ENCODE measurements at regions not wholly inside any gene's neighbourhood (a gene's known extent, or its start where the extent isn't known, plus 50 kb on each side); places are given as distances from the start of the nearest gene placed in this dataset.

GRCh38 chr7:84297616-84298015, 103.0 kb upstream of the SEMA3A start:
- Mint-ChIP-seq H3K27ac (no peak overlapping the region), H3K27me3 (ENCODE audit: insufficient read depth) (no peaks in the 10 kb centered on the region), H3K9me3 (no peaks in the 10 kb centered on the region), H3K4me1 (ENCODE audit: low read depth) (peaks cover under 1% of the 10 kb centered on the region; the same call in 1 of the 2 replicates), H3K4me3 (no peak overlapping the region), H3K36me3 (ENCODE audit: low read depth) (no peaks in the 10 kb centered on the region)
- TF ChIP-seq CTCF (IDR thresholded peaks at IDR 0.05) = no peak
- no peak for DNase-seq

- TF ChIP-seq CTCF (IDR thresholded peaks at IDR 0.05) = no peak
- Mint-ChIP-seq H3K4me3 (no peak overlapping the region), H3K27ac (no peak overlapping the region), H3K27me3 (ENCODE audit: insufficient read depth) (no peaks in the 10 kb centered on the region), H3K9me3 (no peaks in the 10 kb centered on the region), H3K36me3 (ENCODE audit: low read depth) (no peaks in the 10 kb centered on the region), H3K4me1 (ENCODE audit: low read depth) (no peaks in the 10 kb centered on the region; the same call in 1 of the 2 replicates)
- no peak for DNase-seq
Observed at GRCh38 chr7:84294847-84295455, 100.4 kb upstream of the SEMA3A start.

GRCh38 chr7:84294391-84294790, 99.8 kb upstream of the SEMA3A start:
- TF ChIP-seq CTCF (IDR thresholded peaks at IDR 0.05) = no peak
- DNase-seq = no peak
- Mint-ChIP-seq H3K9me3 (no peaks in the 10 kb centered on the region), H3K36me3 (ENCODE audit: low read depth) (no peaks in the 10 kb centered on the region), H3K4me1 (ENCODE audit: low read depth) (no peaks in the 10 kb centered on the region; the same call in 1 of the 2 replicates), H3K4me3 (no peak overlapping the region), H3K27ac (no peak overlapping the region), H3K27me3 (ENCODE audit: insufficient read depth) (no peaks in the 10 kb centered on the region)

- Mint-ChIP-seq H3K4me1 (ENCODE audit: low read depth) (no peaks in the 10 kb centered on the region), H3K36me3 (ENCODE audit: low read depth) (no peaks in the 10 kb centered on the region; the same call in 1 of the 2 replicates), H3K27ac (no peak overlapping the region), H3K9me3 (no peaks in the 10 kb centered on the region), H3K27me3 (ENCODE audit: insufficient read depth) (no peaks in the 10 kb centered on the region), H3K4me3 (no peak overlapping the region)
- no peak for DNase-seq
- TF ChIP-seq CTCF (IDR thresholded peaks at IDR 0.05) = no peak
Observed at GRCh38 chr7:84291756-84292155, 97.2 kb upstream of the SEMA3A start.

GRCh38 chr7:84283798-84284197, 89.2 kb upstream of the SEMA3A start:
- Mint-ChIP-seq H3K27ac (no peak overlapping the region), H3K27me3 (ENCODE audit: insufficient read depth) (no peaks in the 10 kb centered on the region), H3K4me1 (ENCODE audit: low read depth) (no peaks in the 10 kb centered on the region), H3K9me3 (no peaks in the 10 kb centered on the region), H3K36me3 (ENCODE audit: low read depth) (peaks cover 9% of the 10 kb centered on the region; the same call in 1 of the 2 replicates), H3K4me3 (no peak overlapping the region)
- DNase-seq = no peak
- TF ChIP-seq CTCF (IDR thresholded peaks at IDR 0.05) = no peak

All from HFFc6 (cell line).